DMS79 (cell line): ENCODE measurements at regions not wholly inside any gene's neighbourhood (a gene's known extent, or its start where the extent isn't known, plus 50 kb on each side); places are given as distances from the start of the nearest gene placed in this dataset.
"Not testable (repeated sequence)": the region's sequence is repeated elsewhere in the genome, so short reads cannot be mapped to it uniquely, and the experiment has no call there.

ENCODE experiments used
- DNase-seq: peaks from one replicate; lab custom pipeline; 2025; lab: John Stamatoyannopoulos, UW

- no peak for DNase-seq
These were observed 249.6 kb upstream of the G2E3 start for GRCh38 chr14:30309405-30309804.

GRCh38 chr14:30312214-30312613 is 246.7 kb upstream of the G2E3 start:
- DNase-seq = no peak

DNA sequence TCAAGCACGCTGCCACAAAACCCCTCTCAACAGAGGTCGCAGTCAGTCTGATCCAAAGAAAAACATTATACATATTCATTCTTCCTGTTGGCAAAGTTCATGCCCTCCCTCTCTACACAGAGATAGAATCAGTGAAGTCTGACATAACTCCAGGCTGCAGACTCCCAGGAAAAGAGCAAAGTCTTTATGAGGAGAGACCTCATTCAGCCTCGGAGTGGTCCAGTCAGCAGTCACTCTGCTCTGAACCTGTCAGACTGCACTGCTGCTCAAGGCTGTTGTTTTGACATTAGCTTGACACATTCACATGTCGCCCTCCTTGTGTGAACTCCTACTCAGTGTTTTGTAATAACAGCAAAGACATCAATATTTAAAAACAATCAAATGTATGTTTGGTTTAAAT is 241.2 kb upstream of the G2E3 start:
- DNase-seq = no peak

- no peak for DNase-seq
These were observed 236.1 kb upstream of the G2E3 start for GRCh38 chr14:30322819-30323218.

GRCh38 chr14:30330033-30330432 is 228.9 kb upstream of the G2E3 start:
- DNase-seq = no peak

DNA sequence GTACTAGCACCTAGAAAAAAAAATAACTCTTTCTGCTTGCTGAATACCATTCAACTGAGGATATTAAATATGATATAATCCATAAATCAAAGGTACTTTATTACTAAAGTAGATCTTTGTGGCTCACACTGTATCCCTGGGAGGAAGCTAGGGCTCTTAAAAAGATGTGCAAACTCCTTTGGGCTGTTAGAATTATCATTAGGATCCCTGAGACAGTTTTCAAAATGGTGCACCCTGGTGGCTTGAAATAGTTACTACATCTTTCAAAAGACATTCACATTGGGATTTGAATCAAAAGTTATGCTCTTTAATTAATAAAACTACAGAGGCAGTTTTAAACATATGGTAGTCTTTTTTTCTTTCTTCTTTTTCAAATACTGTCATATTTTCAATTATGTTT is 228.5 kb upstream of the G2E3 start:
- DNase-seq = no peak

DNA sequence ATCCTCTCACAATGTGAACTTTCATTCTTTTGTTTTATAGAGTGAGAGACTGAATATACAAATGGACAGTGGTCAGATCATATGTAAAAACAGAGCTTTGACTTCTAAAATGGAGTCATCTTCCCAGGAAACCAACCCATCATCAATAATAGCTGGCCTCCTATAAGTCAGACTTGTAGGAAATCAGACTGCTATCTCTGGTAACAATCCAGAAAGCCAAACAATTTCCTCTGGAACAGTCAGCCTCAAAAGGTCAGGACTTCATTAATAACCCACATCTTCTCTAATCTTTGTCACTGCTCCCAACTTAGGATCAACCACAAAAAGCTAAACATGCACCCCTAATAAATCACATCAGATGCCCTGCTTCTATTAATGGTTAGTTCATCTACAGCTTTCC is 227.9 kb upstream of the G2E3 start:
- DNase-seq = no peak

GRCh38 chr14:30332374-30332773 is 226.6 kb upstream of the G2E3 start:
- no peak for DNase-seq

- DNase-seq = no peak
These were observed 225.0 kb upstream of the G2E3 start for GRCh38 chr14:30333934-30334333.

DNA sequence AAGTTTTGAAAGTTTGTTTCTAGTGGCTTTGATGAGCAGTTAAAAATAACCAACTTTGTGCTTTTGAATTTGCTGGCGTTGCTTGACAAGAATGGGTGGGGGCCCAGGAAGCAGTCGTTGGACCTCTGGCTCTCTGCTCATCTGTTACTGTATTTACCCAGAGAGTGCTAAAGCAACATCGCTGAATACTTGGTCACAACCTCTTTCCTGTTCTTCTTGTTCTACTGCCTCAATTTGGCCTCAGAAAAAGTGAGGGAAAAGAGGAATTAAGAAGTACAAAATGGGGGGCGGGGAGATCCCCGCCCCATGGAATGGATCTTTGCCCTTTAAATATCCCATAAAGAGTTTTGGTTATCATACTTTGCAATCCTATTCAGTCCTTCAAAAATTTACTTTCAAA is 221.5 kb upstream of the G2E3 start:
- no peak for DNase-seq

- DNase-seq = no peak
These were observed 219.6 kb upstream of the G2E3 start for GRCh38 chr14:30339311-30339901.

- no peak for DNase-seq
These were observed 218.5 kb upstream of the G2E3 start for GRCh38 chr14:30340495-30340894.

GRCh38 chr14:30345511-30345910 is 213.4 kb upstream of the G2E3 start:
- no peak for DNase-seq

DNA sequence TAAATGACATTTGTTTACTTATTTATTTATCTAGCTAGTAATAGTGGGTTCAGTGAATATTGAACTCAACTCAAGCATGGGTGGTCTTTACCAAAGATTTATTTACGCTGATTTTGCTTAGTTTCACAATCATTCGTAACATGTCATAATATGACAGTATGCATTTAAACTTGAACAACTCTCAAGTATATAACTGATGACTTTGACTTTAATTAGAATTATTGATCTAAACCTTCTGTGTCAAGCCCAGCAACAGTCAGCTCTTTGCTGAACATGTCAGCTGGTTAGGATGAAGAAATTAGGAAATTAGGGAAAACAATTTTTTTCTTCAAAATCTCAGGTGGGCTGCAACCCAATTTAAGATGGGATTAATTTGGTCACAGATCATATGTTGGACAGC is 210.5 kb upstream of the G2E3 start:
- DNase-seq = no peak

DNA sequence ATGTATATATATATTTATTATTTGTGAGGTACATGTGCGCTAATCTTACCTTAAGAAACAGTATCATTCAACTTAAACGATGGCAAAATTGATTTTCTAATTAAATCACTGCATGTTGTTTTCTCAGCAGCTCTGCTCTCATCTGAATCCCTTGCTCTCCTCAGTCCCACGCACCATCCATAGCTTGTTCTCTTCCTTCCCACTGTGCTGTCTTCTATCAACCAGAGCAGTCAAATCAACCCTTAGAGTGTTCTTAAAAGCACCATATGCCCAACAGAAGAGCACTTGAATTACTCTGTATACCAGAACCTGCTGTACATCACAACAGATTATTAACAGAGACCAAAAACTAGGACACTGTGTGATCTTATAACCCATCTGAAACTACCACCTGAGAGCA is 209.4 kb upstream of the G2E3 start:
- DNase-seq = no peak

DNA sequence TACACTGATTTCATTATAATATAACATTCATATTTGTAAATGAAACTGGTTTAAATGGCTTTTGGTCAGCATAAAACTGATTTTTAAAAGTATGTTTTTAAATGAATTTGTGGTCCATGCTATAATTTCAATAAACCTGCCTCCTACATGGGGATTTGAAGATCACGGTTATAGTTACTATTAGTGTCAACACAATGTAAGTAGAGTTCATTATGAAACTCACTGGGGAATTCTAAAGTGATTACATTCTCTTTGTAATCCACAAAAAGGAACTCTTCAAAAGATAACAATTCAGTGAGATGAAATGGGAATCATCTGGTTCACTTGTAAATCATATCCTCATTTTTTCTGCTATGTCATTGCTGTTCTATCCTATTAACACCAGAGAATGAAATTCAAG is 204.5 kb upstream of the G2E3 start:
- no peak for DNase-seq

- DNase-seq = no peak
These were observed 203.5 kb upstream of the G2E3 start for GRCh38 chr14:30355431-30355913.

DNA sequence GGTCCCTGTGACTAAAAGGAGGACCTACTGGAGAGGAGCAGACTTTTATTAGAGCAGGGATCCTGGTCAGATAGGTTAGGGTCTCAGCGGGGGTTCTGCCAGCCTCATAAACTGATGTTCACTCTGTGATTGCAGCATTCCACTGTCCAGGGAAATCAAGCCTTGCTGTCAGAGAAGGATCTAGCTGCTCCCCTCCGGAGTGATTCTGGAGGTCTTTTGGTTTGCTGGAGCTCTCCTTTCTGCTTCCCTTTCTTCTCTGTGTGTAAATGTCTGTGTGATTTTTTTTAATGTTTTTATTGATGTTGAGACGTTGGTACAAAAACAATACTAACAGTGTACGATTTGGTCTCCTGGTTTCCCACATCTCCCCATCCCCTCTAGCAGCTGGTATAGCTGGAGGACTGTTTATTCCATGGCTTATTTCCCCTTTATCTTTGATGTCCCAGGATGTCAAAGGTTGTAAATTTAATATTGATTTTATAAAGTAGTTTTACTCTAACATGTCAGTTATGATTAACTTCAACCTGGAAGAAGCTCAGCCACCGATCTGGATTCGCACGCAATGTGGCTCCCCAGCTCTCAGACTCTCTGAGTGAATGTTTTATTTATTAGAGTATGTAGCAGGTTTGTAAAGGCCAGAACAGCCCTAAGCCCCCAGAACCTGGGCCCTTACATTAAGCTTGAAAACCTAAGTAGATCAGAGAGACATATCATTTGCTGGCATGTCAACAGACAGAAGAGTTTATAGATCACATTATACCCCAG is 202.3 kb upstream of the G2E3 start:
- no peak for DNase-seq

GRCh38 chr14:30357791-30358190 is 201.2 kb upstream of the G2E3 start:
- no peak for DNase-seq

- DNase-seq = no peak
These were observed 196.4 kb upstream of the G2E3 start for GRCh38 chr14:30362369-30363218.

GRCh38 chr14:30363219-30363880 is 195.6 kb upstream of the G2E3 start:
- DNase-seq = not testable (repeated sequence)

- no peak for DNase-seq
These were observed 189.3 kb upstream of the G2E3 start for GRCh38 chr14:30369502-30370180.
